H1 (cell line): ENCODE measurements at regions not wholly inside any gene's neighbourhood (a gene's known extent, or its start where the extent isn't known, plus 50 kb on each side); places are given as distances from the start of the nearest gene placed in this dataset.

ENCODE experiments used
- CTCF ChIA-PET: fragments of 300-600 bp; sonication (Branson Sonifier 250); formaldehyde crosslinking; loops from one replicate; lab custom pipeline; 2021; ENCODE audit not compliant: partially characterized antibody; lab: Charles Lee
- POLR2A ChIA-PET: fragments of 300-600 bp; sonication (Branson Sonifier 250); formaldehyde crosslinking; loops from one replicate; lab custom pipeline; 2021; ENCODE audit warnings: inconsistent platforms; ENCODE audit not compliant: partially characterized antibody; lab: Charles Lee
- DNase-seq, 2 experiments: peaks; one replicate each; pipeline versions ENCODE4 v3.0.0 to v3.0.0-alpha.2; 2010 to 2022; ENCODE audit warnings: low spot score in 2 of 2, low read depth in 1 of 2, mixed read lengths in 1 of 2
- FAIRE-seq: peaks from 2 replicates; lab custom pipeline; 2011; peaks lifted over from hg19 to GRCh38; lab: Jason Lieb, UNC
- H2AFZ ChIP-seq: 2 replicates; pipeline ENCODE4 v1.8.1; 2012; ENCODE audit warnings: low read length, inconsistent platforms
- H2AK5ac ChIP-seq: 2 replicates; pipeline ENCODE4 v1.6.1; 2013; ENCODE audit warnings: low read depth, low read length
- H2BK120ac ChIP-seq: replicated peaks from 2 replicates; pipeline ENCODE3; 2013; ENCODE audit warnings: low read depth, low read length, inconsistent platforms
- H2BK12ac ChIP-seq: 2 replicates; pipeline ENCODE4 v1.6.1; 2013; ENCODE audit warnings: low read depth, low read length
- H2BK15ac ChIP-seq: 2 replicates; pipeline ENCODE4 v1.6.1; 2013; ENCODE audit warnings: low read length
- H2BK20ac ChIP-seq: 2 replicates; pipeline ENCODE4 v1.6.1; 2013; ENCODE audit warnings: low read length
- H2BK5ac ChIP-seq: 2 replicates; pipeline ENCODE4 v1.6.1; 2013; ENCODE audit warnings: low read depth, low read length
- H3K14ac ChIP-seq: 2 replicates; pipeline ENCODE4 v1.6.1; 2013; ENCODE audit warnings: inconsistent platforms; ENCODE audit not compliant: insufficient read length
- H3K18ac ChIP-seq: 2 replicates; pipeline ENCODE4 v1.6.1; 2013; ENCODE audit warnings: low read length; ENCODE audit errors: extremely low read depth
- H3K23ac ChIP-seq: 2 replicates; pipeline ENCODE4 v1.6.1; 2013; ENCODE audit warnings: inconsistent platforms; ENCODE audit not compliant: insufficient read length
- H3K23me2 ChIP-seq: 2 replicates; pipeline ENCODE4 v1.6.1; 2013; ENCODE audit warnings: low read depth, low read length
- H3K27ac ChIP-seq: 2 replicates; pipeline ENCODE4 v1.6.1; 2011; ENCODE audit warnings: low read depth, low read length, inconsistent platforms
- H3K27me3 ChIP-seq, 4 experiments: replicated peaks in 1 of 4; 1 replicate in 1 of 4; 2 replicates in 3 of 4; pipeline versions ENCODE4 v1.6.1 to v1.8.1; 2011 to 2013; ENCODE audit warnings: low read length in 3 of 4, mild to moderate bottlenecking in 3 of 4, inconsistent platforms in 2 of 4, mixed read lengths in 2 of 4, moderate library complexity in 1 of 4; ENCODE audit not compliant: control insufficient read depth in 3 of 4, insufficient read depth in 3 of 4; ENCODE audit errors: extremely low read depth in 1 of 4
- H3K36me3 ChIP-seq, 4 experiments: 2 replicates each; pipeline versions ENCODE4 v1.6.1 to v1.8.1; 2011 to 2013; ENCODE audit warnings: mild to moderate bottlenecking in 4 of 4, low read length in 3 of 4, moderate library complexity in 2 of 4, control low read depth in 1 of 4, inconsistent platforms in 1 of 4; ENCODE audit not compliant: insufficient read depth in 4 of 4, control insufficient read depth in 2 of 4
- H3K4ac ChIP-seq: replicated peaks from 2 replicates; pipeline ENCODE3; 2013; ENCODE audit warnings: low read length, low read depth, mixed read lengths, inconsistent platforms; ENCODE audit not compliant: insufficient read length
- H3K4me1 ChIP-seq, 4 experiments: replicated peaks in 1 of 4; 1 replicate in 1 of 4; 2 replicates in 3 of 4; pipeline versions ENCODE4 v1.6.1 to v1.8.1; 2011 to 2013; ENCODE audit warnings: low read length in 3 of 4, inconsistent platforms in 2 of 4, mixed read lengths in 1 of 4; ENCODE audit not compliant: insufficient read depth in 4 of 4, control insufficient read depth in 3 of 4
- H3K4me2 ChIP-seq, 2 experiments: 2 replicates each; pipeline versions ENCODE4 v1.6.1 to v1.8.1; 2011 to 2013; ENCODE audit warnings: low read depth in 2 of 2, low read length in 2 of 2, control low read depth in 1 of 2, inconsistent platforms in 1 of 2, mild to moderate bottlenecking in 1 of 2; ENCODE audit not compliant: insufficient read depth in 1 of 2
- H3K4me3 ChIP-seq, 4 experiments: fragments of 200-600, 300-600 bp in 1 of 4; sonication (generic), shearing (Covaris generic), sonication (Bioruptor Twin) in 1 of 4; 2 replicates each; pipeline versions ENCODE4 v1.5.1 to v1.8.1; 2011 to 2016; ENCODE audit warnings: low read length in 4 of 4, low read depth in 3 of 4, control low read depth in 2 of 4, inconsistent platforms in 2 of 4, mild to moderate bottlenecking in 2 of 4, mixed read lengths in 1 of 4, moderate library complexity in 1 of 4; ENCODE audit not compliant: insufficient read depth in 2 of 4; ENCODE audit errors: extremely low read depth in 1 of 4
- H3K56ac ChIP-seq: replicated peaks from 2 replicates; pipeline ENCODE3; 2013; ENCODE audit warnings: low read depth, mild to moderate bottlenecking, mixed read lengths, low read length, inconsistent platforms; ENCODE audit not compliant: insufficient read length
- H3K79me1 ChIP-seq: 2 replicates; pipeline ENCODE4 v1.6.1; 2013; ENCODE audit warnings: low read depth, low read length, control low read depth
- H3K79me2 ChIP-seq, 2 experiments: 2 replicates each; pipeline versions ENCODE4 v1.6.1 to v1.8.1; 2012 to 2013; ENCODE audit warnings: low read length in 2 of 2, mild to moderate bottlenecking in 2 of 2, inconsistent platforms in 1 of 2; ENCODE audit not compliant: insufficient read depth in 2 of 2, control insufficient read depth in 1 of 2
- H3K9ac ChIP-seq, 4 experiments: replicated peaks in 1 of 4; 1 replicate in 1 of 4; 2 replicates in 3 of 4; pipeline versions ENCODE4 v1.6.1 to v1.8.1; 2011 to 2013; ENCODE audit warnings: low read depth in 3 of 4, low read length in 3 of 4, control low read depth in 2 of 4, mild to moderate bottlenecking in 2 of 4, moderate library complexity in 2 of 4, inconsistent platforms in 1 of 4; ENCODE audit errors: extremely low read depth in 1 of 4
- H3K9me3 ChIP-seq, 2 experiments: 2 replicates each; pipeline versions ENCODE4 v1.6.1 to v1.8.1; 2012 to 2013; ENCODE audit warnings: mild to moderate bottlenecking in 2 of 2, moderate library complexity in 2 of 2, control low read depth in 1 of 2, inconsistent platforms in 1 of 2, low read depth in 1 of 2, low read length in 1 of 2, mixed read lengths in 1 of 2; ENCODE audit not compliant: insufficient read depth in 2 of 2
- H4K20me1 ChIP-seq, 2 experiments: replicated peaks in 1 of 2; 2 replicates each; pipeline versions ENCODE3 to v1.8.1; 2011 to 2013; ENCODE audit warnings: inconsistent platforms in 2 of 2, low read length in 2 of 2, mild to moderate bottlenecking in 1 of 2; ENCODE audit not compliant: insufficient read depth in 2 of 2, control insufficient read depth in 1 of 2
- H4K5ac ChIP-seq: 2 replicates; pipeline ENCODE4 v1.6.1; 2013; ENCODE audit warnings: low read length, low read depth, mixed read lengths, inconsistent platforms; ENCODE audit not compliant: insufficient read length
- H4K8ac ChIP-seq: 2 replicates; pipeline ENCODE4 v1.8.0; 2013; ENCODE audit warnings: mild to moderate bottlenecking, moderate library complexity, low read length, inconsistent platforms; ENCODE audit not compliant: insufficient read depth; ENCODE audit errors: extremely low read depth
- H4K91ac ChIP-seq: replicated peaks from 2 replicates; pipeline ENCODE3; 2013; ENCODE audit warnings: low read length, mixed read lengths, inconsistent platforms; ENCODE audit not compliant: insufficient read length
- BACH1 ChIP-seq: IDR thresholded peaks from 2 replicates; pipeline ENCODE4 v1.6.1; 2012; ENCODE audit warnings: low read length, improper control_type of control experiment
- BRCA1 ChIP-seq: IDR thresholded peaks from 2 replicates; pipeline ENCODE4 v1.6.1; 2012; ENCODE audit warnings: low read depth, low read length, improper control_type of control experiment
- CREB1 ChIP-seq: IDR thresholded peaks from 2 replicates; pipeline ENCODE4 v1.6.1; 2012; ENCODE audit warnings: inconsistent platforms
- JUN ChIP-seq: IDR thresholded peaks from 2 replicates; pipeline ENCODE4 v1.6.1; 2011; ENCODE audit warnings: low read depth, mild to moderate bottlenecking, improper control_type of control experiment, low read length
- KDM4A ChIP-seq: IDR thresholded peaks from one replicate; pipeline ENCODE4 v1.7.1; 2012; ENCODE audit warnings: low read depth, mild to moderate bottlenecking, moderate library complexity, low read length, inconsistent platforms; ENCODE audit not compliant: severe bottlenecking
- PHF8 ChIP-seq: fragments of 200-600 bp; sonication (generic); conservative IDR thresholded peaks from 2 replicates; pipeline ENCODE4 v1.7.1; 2012; ENCODE audit warnings: low read depth, mild to moderate bottlenecking, inconsistent platforms, low read length, moderate library complexity
- RAD21 ChIP-seq, 2 experiments: IDR thresholded peaks in 1 of 2; conservative IDR thresholded peaks in 1 of 2; 2 replicates each; pipeline ENCODE4 v1.6.1; 2011; ENCODE audit warnings: low read depth in 2 of 2, low read length in 2 of 2, improper control_type of control experiment in 1 of 2, inconsistent platforms in 1 of 2, mild to moderate bottlenecking in 1 of 2, moderate library complexity in 1 of 2
- RFX5 ChIP-seq: IDR thresholded peaks from 2 replicates; pipeline ENCODE4 v1.6.1; 2011; ENCODE audit warnings: low read depth, low read length, improper control_type of control experiment, borderline replicate concordance
- SAP30 ChIP-seq: fragments of 300-600 bp; sonication (generic); IDR thresholded peaks from 2 replicates; pipeline ENCODE4 v1.7.1; 2012; ENCODE audit warnings: low read length, moderate library complexity, mild to moderate bottlenecking, inconsistent platforms; ENCODE audit not compliant: insufficient read depth, insufficient replicate concordance
- SIN3A ChIP-seq, 2 experiments: IDR thresholded peaks in 1 of 2; conservative IDR thresholded peaks in 1 of 2; 2 replicates each; pipeline ENCODE4 v1.6.1; 2011 to 2012; ENCODE audit warnings: low read length in 2 of 2, improper control_type of control experiment in 1 of 2, low read depth in 1 of 2, mild to moderate bottlenecking in 1 of 2
- SP2 ChIP-seq: IDR thresholded peaks from 2 replicates; pipeline ENCODE4 v1.6.1; 2012; ENCODE audit warnings: mild to moderate bottlenecking, low read length, inconsistent platforms
- TAF7 ChIP-seq: optimal IDR thresholded peaks from 2 replicates; pipeline ENCODE3; 2011; ENCODE audit warnings: low read depth, mild to moderate bottlenecking, inconsistent platforms, low read length, moderate library complexity, borderline replicate concordance
- WGBS, 2 experiments: shearing (Covaris generic) in 1 of 2; methylation state at CpG; one replicate each; pipeline versions ENCODE4 v1.1.6 to v1.1.7; 2013 to 2015; ENCODE audit warnings: low lambda C conversion rate in 2 of 2, mixed read lengths in 2 of 2, inconsistent platforms in 1 of 2, low coverage in 1 of 2, missing lambda C conversion rate in 1 of 2; ENCODE audit not compliant: insufficient replicate concordance in 2 of 2, insufficient coverage in 1 of 2, insufficient read length in 1 of 2; ENCODE audit errors: extremely low coverage in 1 of 2, missing lambda C conversion rate in 1 of 2; 5-methylcytosine and 5-hydroxymethylcytosine counted together
- TF ChIP-seq, protein P1 (sequence below): IDR thresholded peaks from 2 replicates; pipeline ENCODE4 v1.6.1; 2012; ENCODE audit warnings: low read length, inconsistent platforms

DNA sequence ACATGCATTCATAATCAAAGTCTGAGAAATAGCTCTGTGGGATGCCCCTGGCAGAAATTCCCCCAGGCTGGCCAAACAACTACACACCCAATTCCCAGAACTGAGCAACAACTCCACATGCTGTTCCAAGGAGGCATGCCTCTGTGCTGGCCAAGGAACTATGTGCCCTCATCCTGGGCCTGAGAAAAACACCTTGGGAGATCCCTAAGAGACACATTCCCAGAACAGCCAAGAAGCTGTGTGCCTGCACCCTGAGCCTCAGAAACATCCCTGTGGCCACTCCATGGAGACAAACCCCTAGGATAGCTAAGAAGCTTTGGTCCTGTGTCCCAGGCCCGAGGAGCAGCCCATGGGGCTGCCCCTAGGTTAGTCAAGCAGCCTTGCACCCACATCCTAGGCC is 92.3 kb upstream of the MME start:
- no peaks in the 10 kb centered on the region for H3K4me1 ChIP-seq
- no peak overlapping the region for H2AFZ ChIP-seq
- H4K20me1 ChIP-seq, result no peaks in the 10 kb centered on the region
- H3K27ac ChIP-seq, result no peak overlapping the region
- H2BK15ac ChIP-seq, result no peak overlapping the region
- H3K56ac ChIP-seq, result no peak overlapping the region
- ChIA-PET CTCF (interaction anchor here (0.9 to 1.6 kb wide), 3 partner anchors 12 to 404 kb away, joined by 3 to 4 read pairs (median 3); no protein-coding TSS in a partner anchor), POLR2A (no interaction called here)
- no peak overlapping the region for H2AK5ac ChIP-seq
- H2BK12ac ChIP-seq, result no peak overlapping the region
- no peak overlapping the region for H3K18ac ChIP-seq
- DNase-seq, result no peak
- no peak overlapping the region for H3K23ac ChIP-seq
- H3K79me2 ChIP-seq, result no peaks in the 10 kb centered on the region
- H4K8ac ChIP-seq, result no peak overlapping the region; the same call in 1 of the 2 replicates
- H2BK120ac ChIP-seq, result no peak overlapping the region
- H3K4ac ChIP-seq, result no peak overlapping the region
- FAIRE-seq, result no peak
- no peaks in the 10 kb centered on the region; a peak in 1 of 8 replicates for H3K36me3 ChIP-seq
- no peak overlapping the region for H3K14ac ChIP-seq
- H2BK5ac ChIP-seq, result no peak overlapping the region
- H2BK20ac ChIP-seq, result no peak overlapping the region
- H3K9ac ChIP-seq, result no peak overlapping the region
- H4K91ac ChIP-seq, result no peak overlapping the region
- no peaks in the 10 kb centered on the region for H3K23me2 ChIP-seq
- H3K27me3 ChIP-seq, result no peaks in the 10 kb centered on the region
- no peaks in the 10 kb centered on the region for H3K9me3 ChIP-seq
- H3K4me3 ChIP-seq, result no peak overlapping the region
- H3K79me1 ChIP-seq, result no peaks in the 10 kb centered on the region
- WGBS, 2 experiments, result 100% methylated on average over 1 of the region's 1 CpG; no CpG with 5 or more reads in 1 of the 2 experiments
- no peak overlapping the region for H4K5ac ChIP-seq
- no peak overlapping the region for H3K4me2 ChIP-seq
- TF ChIP-seq RFX5, result no peak
- no peak for TF ChIP-seq CREB1
- no peak for TF ChIP-seq RAD21 (IDR thresholded peaks at IDR 0.05 in 1 of 2, conservative IDR thresholded peaks at IDR 0.05 in 1 of 2; ENCODE audit: low read depth in 2 of 2, low read length in 2 of 2)
- TF ChIP-seq SP2, result no peak
- TF ChIP-seq, protein P1, sequence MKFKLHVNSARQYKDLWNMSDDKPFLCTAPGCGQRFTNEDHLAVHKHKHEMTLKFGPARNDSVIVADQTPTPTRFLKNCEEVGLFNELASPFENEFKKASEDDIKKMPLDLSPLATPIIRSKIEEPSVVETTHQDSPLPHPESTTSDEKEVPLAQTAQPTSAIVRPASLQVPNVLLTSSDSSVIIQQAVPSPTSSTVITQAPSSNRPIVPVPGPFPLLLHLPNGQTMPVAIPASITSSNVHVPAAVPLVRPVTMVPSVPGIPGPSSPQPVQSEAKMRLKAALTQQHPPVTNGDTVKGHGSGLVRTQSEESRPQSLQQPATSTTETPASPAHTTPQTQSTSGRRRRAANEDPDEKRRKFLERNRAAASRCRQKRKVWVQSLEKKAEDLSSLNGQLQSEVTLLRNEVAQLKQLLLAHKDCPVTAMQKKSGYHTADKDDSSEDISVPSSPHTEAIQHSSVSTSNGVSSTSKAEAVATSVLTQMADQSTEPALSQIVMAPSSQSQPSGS, result no peak
- no peak for TF ChIP-seq SAP30
- TF ChIP-seq BRCA1, result no peak
- TF ChIP-seq PHF8, result no peak
- no peak for TF ChIP-seq KDM4A
- TF ChIP-seq TAF7, result no peak
- no peak for TF ChIP-seq BACH1
- TF ChIP-seq SIN3A (conservative IDR thresholded peaks at IDR 0.05 in 1 of 2, IDR thresholded peaks at IDR 0.05 in 1 of 2; ENCODE audit: low read depth in 1 of 2, low read length in 2 of 2), result no peak
- TF ChIP-seq JUN, result no peak
